Nephron (organoid): ENCODE measurements at regions not wholly inside any gene's neighbourhood (a gene's known extent, or its start where the extent isn't known, plus 50 kb on each side); places are given as distances from the start of the nearest gene placed in this dataset.

Experiments used
- H3K27ac Mint-ChIP-seq, 3 experiments: 2 replicates each; pipeline ENCODE4 v1.8.0; 2020; ENCODE audit warnings: mixed read lengths in 3 of 3, mild to moderate bottlenecking in 2 of 3, moderate library complexity in 1 of 3
- H3K27me3 Mint-ChIP-seq: 2 replicates; pipeline ENCODE4 v1.8.0; 2021; ENCODE audit warnings: low read depth, mild to moderate bottlenecking, moderate library complexity, mixed read lengths
- H3K36me3 Mint-ChIP-seq: 2 replicates; pipeline ENCODE4 v1.8.0; 2020; ENCODE audit warnings: low read depth, mixed read lengths
- H3K4me1 Mint-ChIP-seq: 2 replicates; pipeline ENCODE4 v1.8.0; 2020; ENCODE audit warnings: mixed read lengths
- H3K4me3 Mint-ChIP-seq, 3 experiments: 2 replicates each; pipeline ENCODE4 v1.8.0; 2020; ENCODE audit warnings: mild to moderate bottlenecking in 3 of 3, mixed read lengths in 3 of 3, moderate library complexity in 2 of 3
- H3K9me3 Mint-ChIP-seq: 2 replicates; pipeline ENCODE4 v1.8.0; 2020; ENCODE audit warnings: mixed read lengths
- TF ChIP-seq, protein P1 (sequence below), 3 experiments: fragments of 200-600 bp; sonication (generic); IDR thresholded peaks; one replicate each; pipeline ENCODE4 v1.5.0; 2021; ENCODE audit warnings: antibody characterized with exemption in 3 of 3; ENCODE audit not compliant: unreplicated experiment in 3 of 3

DNA sequence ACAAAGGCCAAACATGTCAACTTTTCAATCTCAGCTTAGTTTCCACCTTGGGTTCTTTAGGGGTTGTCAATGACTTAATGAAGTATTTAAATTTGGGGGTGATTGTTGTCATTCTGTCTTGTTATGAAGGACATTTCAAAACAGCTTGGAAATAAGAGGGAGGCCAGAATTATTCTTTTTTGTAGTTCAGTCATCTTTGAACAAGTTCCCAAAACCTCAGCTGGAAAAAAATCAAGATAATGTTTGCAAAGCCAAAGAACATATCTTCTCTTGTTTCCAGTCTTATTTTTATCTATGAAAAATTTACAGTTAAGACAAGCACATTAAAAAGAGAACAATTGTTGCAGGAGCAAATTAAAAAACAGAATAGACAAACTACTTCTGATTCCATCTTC lies 612.8 kb downstream of the INSC start:
- Mint-ChIP-seq H3K27ac (peak overlapping the region in 2 of 3 experiments; percentile 25 to 88), H3K4me1 (peaks cover 42% of the 10 kb centered on the region), H3K27me3 (no peaks in the 10 kb centered on the region), H3K36me3 (no peaks in the 10 kb centered on the region), H3K4me3 (no peak overlapping the region), H3K9me3 (no peaks in the 10 kb centered on the region)
- TF ChIP-seq, protein P1, sequence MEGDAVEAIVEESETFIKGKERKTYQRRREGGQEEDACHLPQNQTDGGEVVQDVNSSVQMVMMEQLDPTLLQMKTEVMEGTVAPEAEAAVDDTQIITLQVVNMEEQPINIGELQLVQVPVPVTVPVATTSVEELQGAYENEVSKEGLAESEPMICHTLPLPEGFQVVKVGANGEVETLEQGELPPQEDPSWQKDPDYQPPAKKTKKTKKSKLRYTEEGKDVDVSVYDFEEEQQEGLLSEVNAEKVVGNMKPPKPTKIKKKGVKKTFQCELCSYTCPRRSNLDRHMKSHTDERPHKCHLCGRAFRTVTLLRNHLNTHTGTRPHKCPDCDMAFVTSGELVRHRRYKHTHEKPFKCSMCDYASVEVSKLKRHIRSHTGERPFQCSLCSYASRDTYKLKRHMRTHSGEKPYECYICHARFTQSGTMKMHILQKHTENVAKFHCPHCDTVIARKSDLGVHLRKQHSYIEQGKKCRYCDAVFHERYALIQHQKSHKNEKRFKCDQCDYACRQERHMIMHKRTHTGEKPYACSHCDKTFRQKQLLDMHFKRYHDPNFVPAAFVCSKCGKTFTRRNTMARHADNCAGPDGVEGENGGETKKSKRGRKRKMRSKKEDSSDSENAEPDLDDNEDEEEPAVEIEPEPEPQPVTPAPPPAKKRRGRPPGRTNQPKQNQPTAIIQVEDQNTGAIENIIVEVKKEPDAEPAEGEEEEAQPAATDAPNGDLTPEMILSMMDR (IDR thresholded peaks at IDR 0.05; ENCODE audit: unreplicated experiment in 3 of 3): no peak

DNA sequence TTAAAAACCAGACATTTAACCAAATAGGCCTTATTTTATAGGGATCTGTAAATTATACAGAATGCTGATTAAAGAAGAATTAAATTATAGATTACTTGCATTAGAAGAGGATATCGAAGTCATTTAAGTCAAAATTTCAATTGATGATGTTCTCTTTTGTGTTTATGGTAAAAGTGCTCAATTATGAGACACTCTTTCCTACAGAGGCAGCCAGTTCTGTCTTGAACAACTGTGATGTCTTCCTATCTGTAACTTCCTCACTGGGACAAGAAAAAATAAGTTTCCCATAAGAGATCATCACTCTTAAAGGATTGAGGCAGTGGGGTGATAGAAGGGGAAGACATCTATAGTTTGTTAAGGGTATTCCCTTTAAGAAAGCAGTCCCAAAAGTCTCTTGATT lies 613.5 kb downstream of the INSC start:
- no peak overlapping the region for H3K4me3 Mint-ChIP-seq
- H3K36me3 Mint-ChIP-seq: no peaks in the 10 kb centered on the region
- no peaks in the 10 kb centered on the region for H3K9me3 Mint-ChIP-seq
- H3K27me3 Mint-ChIP-seq: no peaks in the 10 kb centered on the region
- H3K4me1 Mint-ChIP-seq: peaks cover 42% of the 10 kb centered on the region
- TF ChIP-seq, protein P1 (IDR thresholded peaks at IDR 0.05; ENCODE audit: unreplicated experiment in 3 of 3): no peak
- H3K27ac Mint-ChIP-seq: peak overlapping the region in 1 of 3 experiments; percentile 88

DNA sequence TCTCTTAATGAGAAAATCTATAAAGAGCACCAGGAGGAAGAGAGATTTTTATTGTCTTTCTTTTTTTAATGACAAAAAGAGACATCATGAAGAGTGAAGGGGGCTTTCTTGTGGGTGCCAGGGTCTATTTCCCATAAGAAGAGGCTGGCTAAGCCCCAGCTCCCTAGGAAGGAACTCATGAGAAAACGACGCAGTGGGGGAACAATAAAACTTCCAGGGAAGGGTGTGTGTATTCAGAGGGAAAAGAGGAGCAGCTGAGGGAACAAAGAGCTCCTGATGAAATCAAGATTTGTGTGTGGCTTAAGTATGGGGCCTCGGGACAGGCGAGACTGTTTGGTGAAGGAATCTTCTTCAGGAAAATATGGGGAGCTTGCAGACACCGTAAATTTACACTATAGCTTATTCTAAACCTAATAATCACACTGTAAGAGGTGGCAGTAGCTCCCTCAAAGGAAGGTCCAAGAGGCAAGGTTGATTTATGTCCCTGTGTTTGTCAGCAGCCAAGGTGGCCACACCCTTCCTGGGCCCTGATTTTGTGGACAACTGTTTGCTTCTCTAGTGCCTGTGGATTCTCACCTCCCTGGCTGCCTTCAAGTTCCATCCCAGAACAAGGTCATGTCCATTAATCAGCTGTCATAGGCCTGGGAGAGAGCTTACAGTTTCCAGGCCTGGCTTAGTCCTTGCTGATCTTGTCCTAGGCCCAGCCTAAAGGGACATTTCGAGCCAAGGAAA lies 615.7 kb downstream of the INSC start:
- H3K27ac Mint-ChIP-seq: peak overlapping the region in 2 of 3 experiments; percentile 15 to 41
- TF ChIP-seq, protein P1 (IDR thresholded peaks at IDR 0.05; ENCODE audit: unreplicated experiment in 3 of 3): no peak

DNA sequence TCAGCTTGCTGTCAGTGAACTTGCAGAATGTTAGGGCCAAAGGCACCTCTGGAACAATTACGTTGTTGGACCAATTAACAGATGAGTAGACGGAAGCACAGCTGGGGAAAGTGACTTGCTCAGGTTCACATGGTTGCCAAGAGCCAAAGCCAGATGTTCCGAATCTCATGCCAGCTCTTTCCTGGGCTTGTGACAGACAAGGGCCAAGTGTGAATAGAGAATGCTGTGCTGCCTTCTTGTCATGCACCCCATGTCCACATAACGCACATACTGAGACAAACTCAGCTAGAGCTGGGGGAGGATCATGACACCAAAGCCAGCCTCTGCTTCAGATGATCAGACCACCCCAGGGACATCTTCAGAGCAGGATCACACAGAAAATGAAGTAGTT lies 616.3 kb downstream of the INSC start:
- TF ChIP-seq, protein P1 (IDR thresholded peaks at IDR 0.05; ENCODE audit: unreplicated experiment in 3 of 3): no peak

More for the DNA sequence above, 615.7 kb downstream of the INSC start:
- H3K4me3 Mint-ChIP-seq: no peak overlapping the region
- peaks cover 3% of the 10 kb centered on the region for H3K27me3 Mint-ChIP-seq
- peaks cover 36% of the 10 kb centered on the region for H3K4me1 Mint-ChIP-seq
- no peaks in the 10 kb centered on the region for H3K9me3 Mint-ChIP-seq
- no peaks in the 10 kb centered on the region for H3K36me3 Mint-ChIP-seq

DNA sequence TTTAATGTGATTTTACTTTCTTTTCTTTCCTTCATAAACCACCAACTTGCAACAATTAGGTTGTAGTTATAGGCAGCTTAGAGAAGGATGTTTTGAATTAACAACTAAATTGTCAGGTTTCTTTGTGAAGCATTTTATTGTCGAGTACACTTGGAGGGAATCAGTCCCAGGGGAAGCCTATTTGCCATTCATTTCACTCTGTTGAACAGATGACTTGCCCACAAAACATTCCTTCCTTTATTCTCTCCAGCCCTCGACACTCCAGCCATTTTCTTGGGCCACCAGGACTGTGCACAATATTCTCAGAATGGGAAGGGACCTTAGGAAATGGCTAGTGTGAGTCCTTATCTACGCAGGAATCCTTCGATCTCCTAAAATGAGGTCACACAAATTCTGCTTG lies 620.6 kb downstream of the SOX6 start:
- TF ChIP-seq, protein P1 (IDR thresholded peaks at IDR 0.05; ENCODE audit: unreplicated experiment in 3 of 3): no peak
- Mint-ChIP-seq H3K4me3 (no peak overlapping the region), H3K27ac (no peak overlapping the region), H3K4me1 (peaks cover 5% of the 10 kb centered on the region), H3K36me3 (no peaks in the 10 kb centered on the region), H3K9me3 (no peaks in the 10 kb centered on the region), H3K27me3 (peaks cover 17% of the 10 kb centered on the region)

More for the DNA sequence above, 616.3 kb downstream of the INSC start:
- H3K9me3 Mint-ChIP-seq: no peaks in the 10 kb centered on the region
- no peak overlapping the region for H3K4me3 Mint-ChIP-seq
- H3K27me3 Mint-ChIP-seq: peaks cover 3% of the 10 kb centered on the region
- H3K36me3 Mint-ChIP-seq: no peaks in the 10 kb centered on the region
- peaks cover 36% of the 10 kb centered on the region for H3K4me1 Mint-ChIP-seq
- H3K27ac Mint-ChIP-seq: no peak overlapping the region

DNA sequence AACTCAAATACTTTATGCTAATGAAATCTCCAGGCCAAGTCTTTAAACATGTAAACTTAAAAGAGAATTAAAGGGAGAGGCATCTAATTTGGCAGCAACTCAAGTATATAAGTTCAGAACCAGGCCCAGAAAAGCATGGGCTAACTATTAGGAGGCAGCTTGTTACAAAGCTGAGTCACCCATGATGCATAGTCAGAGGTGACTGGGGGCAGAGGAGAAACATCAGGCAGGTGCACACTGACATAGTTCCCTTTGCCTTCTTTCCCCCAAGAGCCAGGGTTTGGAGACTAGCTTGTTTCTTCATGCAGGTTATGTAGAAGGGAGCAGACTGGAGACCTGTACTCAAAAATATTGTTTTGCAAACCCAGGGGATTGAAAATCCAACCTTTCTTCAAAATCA lies 619.0 kb downstream of the SOX6 start:
- Mint-ChIP-seq H3K27me3 (peaks cover 17% of the 10 kb centered on the region), H3K9me3 (no peaks in the 10 kb centered on the region), H3K27ac (no peak overlapping the region), H3K36me3 (no peaks in the 10 kb centered on the region), H3K4me3 (no peak overlapping the region), H3K4me1 (no peaks in the 10 kb centered on the region)
- TF ChIP-seq, protein P1 (IDR thresholded peaks at IDR 0.05; ENCODE audit: unreplicated experiment in 3 of 3): no peak
